HUES64 (cell line): ENCODE measurements at regions not wholly inside any gene's neighbourhood (a gene's known extent, or its start where the extent isn't known, plus 50 kb on each side); places are given as distances from the start of the nearest gene placed in this dataset.
"Not testable (repeated sequence)": the region's sequence is repeated elsewhere in the genome, so short reads cannot be mapped to it uniquely, and the experiment has no call there.

Source experiments
- H3K27ac ChIP-seq: 2 replicates; pipeline ENCODE4 v1.7.0; 2013; ENCODE audit warnings: low read depth, low read length, inconsistent platforms
- H3K27me3 ChIP-seq: 2 replicates; pipeline ENCODE4 v1.6.1; 2013; ENCODE audit warnings: mild to moderate bottlenecking, low read length; ENCODE audit not compliant: insufficient read depth
- H3K36me3 ChIP-seq: 2 replicates; pipeline ENCODE4 v1.6.1; 2013; ENCODE audit warnings: mild to moderate bottlenecking, low read length; ENCODE audit not compliant: insufficient read depth
- H3K4me1 ChIP-seq: 2 replicates; pipeline ENCODE4 v1.6.1; 2013; ENCODE audit warnings: mild to moderate bottlenecking, low read length, moderate library complexity; ENCODE audit not compliant: insufficient read depth
- H3K4me3 ChIP-seq: 2 replicates; pipeline ENCODE4 v1.5.1; 2013; ENCODE audit warnings: mild to moderate bottlenecking, low read length, moderate library complexity
- H3K9ac ChIP-seq: 2 replicates; pipeline ENCODE4 v1.6.1; 2013; ENCODE audit warnings: mild to moderate bottlenecking, low read depth, low read length
- H3K9me3 ChIP-seq: 2 replicates; pipeline ENCODE4 v1.6.1; 2013; ENCODE audit warnings: low read depth, low read length; ENCODE audit not compliant: insufficient read depth
- WGBS: fragments of 150-250, 120-280 bp; methylation state at CpG from one replicate; pipeline ENCODE4 v1.1.7; 2013; ENCODE audit warnings: missing lambda C conversion rate; 5-methylcytosine and 5-hydroxymethylcytosine counted together

GRCh38 chr13:65260946-65261891 is 1968.9 kb downstream of the PCDH9 start:
- WGBS = 79% methylated on average over 4 of the region's 5 CpGs
- no peaks in the 10 kb centered on the region for H3K27me3 ChIP-seq
- no peaks in the 10 kb centered on the region for H3K9me3 ChIP-seq
- H3K9ac ChIP-seq = no peak overlapping the region
- no peaks in the 10 kb centered on the region for H3K36me3 ChIP-seq
- no peak overlapping the region for H3K4me3 ChIP-seq
- H3K27ac ChIP-seq = no peak overlapping the region
- no peaks in the 10 kb centered on the region for H3K4me1 ChIP-seq

GRCh38 chr13:65240773-65241172 is 1989.4 kb downstream of the PCDH9 start:
- Histone ChIP-seq H3K4me3 (no peak overlapping the region), H3K9me3 (peaks cover 18% of the 10 kb centered on the region; the same call in 1 of the 2 replicates), H3K9ac (no peak overlapping the region), H3K4me1 (no peaks in the 10 kb centered on the region), H3K27me3 (no peaks in the 10 kb centered on the region), H3K36me3 (no peaks in the 10 kb centered on the region), H3K27ac (no peak overlapping the region)
- no CpG with 5 or more reads among the region's 1 CpG for WGBS

GRCh38 chr13:65236841-65237418 is 1993.2 kb downstream of the PCDH9 start:
- no peak overlapping the region for H3K9ac ChIP-seq
- 93% methylated on average over 6 of the region's 6 CpGs for WGBS
- peaks cover 18% of the 10 kb centered on the region; the same call in 1 of the 2 replicates for H3K9me3 ChIP-seq
- H3K36me3 ChIP-seq = no peaks in the 10 kb centered on the region
- H3K27me3 ChIP-seq = no peaks in the 10 kb centered on the region
- peak overlapping the region; percentile 52; the same call in 1 of the 2 replicates for H3K27ac ChIP-seq
- H3K4me1 ChIP-seq = no peaks in the 10 kb centered on the region
- no peak overlapping the region for H3K4me3 ChIP-seq

- WGBS = 96% methylated on average over 7 of the region's 7 CpGs
- H3K9ac ChIP-seq = no peak overlapping the region
- H3K4me1 ChIP-seq = no peaks in the 10 kb centered on the region
These were observed 2012.6 kb downstream of the PCDH9 start for GRCh38 chr13:65217471-65217995.

GRCh38 chr13:65202845-65203244 is 2027.3 kb downstream of the PCDH9 start:
- not testable (repeated sequence) for H3K27ac ChIP-seq, H3K27me3 ChIP-seq, H3K36me3 ChIP-seq, H3K9ac ChIP-seq, H3K4me1 ChIP-seq, H3K9me3 ChIP-seq, H3K4me3 ChIP-seq
- 92% methylated on average over 2 of the region's 2 CpGs for WGBS

More at GRCh38 chr13:65217471-65217995, 2012.6 kb downstream of the PCDH9 start:
- no peaks in the 10 kb centered on the region for H3K9me3 ChIP-seq
- no peak overlapping the region for H3K4me3 ChIP-seq
- no peak overlapping the region for H3K27ac ChIP-seq
- H3K27me3 ChIP-seq = no peaks in the 10 kb centered on the region
- no peaks in the 10 kb centered on the region for H3K36me3 ChIP-seq

- Histone ChIP-seq H3K36me3 (no peaks in the 10 kb centered on the region), H3K27ac (no peak overlapping the region), H3K4me3 (no peak overlapping the region), H3K4me1 (no peaks in the 10 kb centered on the region), H3K27me3 (no peaks in the 10 kb centered on the region), H3K9ac (no peak overlapping the region), H3K9me3 (no peaks in the 10 kb centered on the region)
- WGBS = 85% methylated on average over 3 of the region's 3 CpGs
These were observed 2041.4 kb downstream of the PCDH9 start for GRCh38 chr13:65188721-65189120.

GRCh38 chr13:65168026-65168425 is 2062.1 kb downstream of the PCDH9 start:
- no CpG with 5 or more reads among the region's 3 CpGs for WGBS
- Histone ChIP-seq H3K27ac (no peak overlapping the region), H3K4me3 (no peak overlapping the region), H3K9ac (no peak overlapping the region), H3K4me1 (no peaks in the 10 kb centered on the region), H3K27me3 (no peaks in the 10 kb centered on the region), H3K36me3 (no peaks in the 10 kb centered on the region), H3K9me3 (no peaks in the 10 kb centered on the region)

- 91% methylated on average over 3 of the region's 3 CpGs for WGBS
- H3K4me1 ChIP-seq = no peaks in the 10 kb centered on the region
- no peaks in the 10 kb centered on the region for H3K36me3 ChIP-seq
- no peak overlapping the region for H3K9ac ChIP-seq
- no peaks in the 10 kb centered on the region for H3K27me3 ChIP-seq
- H3K27ac ChIP-seq = no peak overlapping the region
- H3K4me3 ChIP-seq = no peak overlapping the region
- no peaks in the 10 kb centered on the region for H3K9me3 ChIP-seq
These were observed 2063.5 kb downstream of the PCDH9 start for GRCh38 chr13:65166675-65167074.

GRCh38 chr13:65159803-65160202 is 2070.3 kb downstream of the PCDH9 start:
- Histone ChIP-seq H3K4me1 (no peaks in the 10 kb centered on the region), H3K9me3 (no peaks in the 10 kb centered on the region), H3K9ac (no peak overlapping the region), H3K36me3 (no peaks in the 10 kb centered on the region), H3K4me3 (no peak overlapping the region), H3K27ac (no peak overlapping the region), H3K27me3 (no peaks in the 10 kb centered on the region)
- 42% methylated on average over 2 of the region's 3 CpGs for WGBS

- WGBS = no CpG with 5 or more reads among the region's 2 CpGs
- Histone ChIP-seq H3K4me3 (no peak overlapping the region), H3K4me1 (no peaks in the 10 kb centered on the region), H3K27ac (no peak overlapping the region), H3K9ac (no peak overlapping the region), H3K36me3 (no peaks in the 10 kb centered on the region), H3K27me3 (no peaks in the 10 kb centered on the region), H3K9me3 (no peaks in the 10 kb centered on the region)
These were observed 2074.3 kb downstream of the PCDH9 start for GRCh38 chr13:65155861-65156260.

GRCh38 chr13:65154661-65155447 is 2075.3 kb downstream of the PCDH9 start:
- H3K27ac ChIP-seq = no peak overlapping the region
- H3K4me3 ChIP-seq = no peak overlapping the region
- 100% methylated on average over 5 of the region's 5 CpGs for WGBS
- H3K36me3 ChIP-seq = no peaks in the 10 kb centered on the region
- no peaks in the 10 kb centered on the region for H3K9me3 ChIP-seq
- no peak overlapping the region for H3K9ac ChIP-seq
- no peaks in the 10 kb centered on the region for H3K27me3 ChIP-seq
- no peaks in the 10 kb centered on the region for H3K4me1 ChIP-seq
